ENCODE measurements at regions not wholly inside any gene's neighbourhood (a gene's known extent, or its start where the extent isn't known, plus 50 kb on each side); places are given as distances from the start of the nearest gene placed in this dataset.

DNA sequence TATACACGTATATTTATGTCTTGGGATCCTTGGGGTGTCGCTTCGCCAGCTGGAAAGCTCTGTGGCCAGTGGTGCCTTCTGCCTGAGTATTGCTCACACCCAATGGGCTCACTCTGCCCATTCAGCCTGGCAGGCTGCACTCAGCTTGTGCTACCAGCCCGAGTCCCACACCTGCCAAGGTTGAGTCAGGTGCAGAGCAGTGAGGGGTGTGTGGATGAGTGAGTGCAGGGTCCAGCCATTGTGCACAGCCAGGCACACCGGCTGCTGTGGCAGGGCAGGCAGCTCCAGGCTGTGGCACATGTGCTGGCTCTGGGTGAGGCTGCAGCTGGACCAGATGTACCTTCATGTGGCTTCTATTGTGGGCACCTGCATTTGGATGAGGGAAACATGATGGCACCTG lies 496.9 kb upstream of the LINC00305 start:
- TF ChIP-seq POLR2A (IDR thresholded peaks at IDR 0.05) (no peak), POLR2AphosphoS5 (IDR thresholded peaks at IDR 0.05) (no peak)
- TF ChIP-seq, protein P1, sequence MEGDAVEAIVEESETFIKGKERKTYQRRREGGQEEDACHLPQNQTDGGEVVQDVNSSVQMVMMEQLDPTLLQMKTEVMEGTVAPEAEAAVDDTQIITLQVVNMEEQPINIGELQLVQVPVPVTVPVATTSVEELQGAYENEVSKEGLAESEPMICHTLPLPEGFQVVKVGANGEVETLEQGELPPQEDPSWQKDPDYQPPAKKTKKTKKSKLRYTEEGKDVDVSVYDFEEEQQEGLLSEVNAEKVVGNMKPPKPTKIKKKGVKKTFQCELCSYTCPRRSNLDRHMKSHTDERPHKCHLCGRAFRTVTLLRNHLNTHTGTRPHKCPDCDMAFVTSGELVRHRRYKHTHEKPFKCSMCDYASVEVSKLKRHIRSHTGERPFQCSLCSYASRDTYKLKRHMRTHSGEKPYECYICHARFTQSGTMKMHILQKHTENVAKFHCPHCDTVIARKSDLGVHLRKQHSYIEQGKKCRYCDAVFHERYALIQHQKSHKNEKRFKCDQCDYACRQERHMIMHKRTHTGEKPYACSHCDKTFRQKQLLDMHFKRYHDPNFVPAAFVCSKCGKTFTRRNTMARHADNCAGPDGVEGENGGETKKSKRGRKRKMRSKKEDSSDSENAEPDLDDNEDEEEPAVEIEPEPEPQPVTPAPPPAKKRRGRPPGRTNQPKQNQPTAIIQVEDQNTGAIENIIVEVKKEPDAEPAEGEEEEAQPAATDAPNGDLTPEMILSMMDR (IDR thresholded peaks at IDR 0.05), result no peak
